RWPE2 (cell line): ENCODE measurements at regions not wholly inside any gene's neighbourhood (a gene's known extent, or its start where the extent isn't known, plus 50 kb on each side); places are given as distances from the start of the nearest gene placed in this dataset.
"Not testable (repeated sequence)": the region's sequence is repeated elsewhere in the genome, so short reads cannot be mapped to it uniquely, and the experiment has no call there.

ENCODE experiments used
- ATAC-seq: fragments of 200-7000 bp; cut with Tn5 transposase; 3 replicates; pipeline ENCODE4 v1.9.1; 2021; ENCODE audit warnings: low read depth
- DNase-seq: peaks from one replicate; pipeline ENCODE4 v3.0.0-alpha.2; 2020; ENCODE audit warnings: low spot score
- H3K27ac ChIP-seq: fragments of 450-650 bp; 2 replicates; pipeline ENCODE4 v1.5.1; 2017; ENCODE audit warnings: mild to moderate bottlenecking; ENCODE audit not compliant: poor library complexity, severe bottlenecking
- H3K27me3 ChIP-seq: fragments of 250-450 bp; sonication (Bioruptor Pico); 2 replicates; pipeline ENCODE4 v1.5.1; 2021; ENCODE audit warnings: mild to moderate bottlenecking, moderate library complexity; ENCODE audit not compliant: insufficient read depth, poor library complexity, severe bottlenecking
- H3K36me3 ChIP-seq: fragments of 250-450 bp; sonication (Bioruptor Pico); 2 replicates; pipeline ENCODE4 v1.5.1; 2020; ENCODE audit warnings: low read depth, mild to moderate bottlenecking, moderate library complexity
- H3K4me1 ChIP-seq: fragments of 250-450 bp; sonication (Bioruptor Pico); 2 replicates; pipeline ENCODE4 v1.5.1; 2021; ENCODE audit warnings: mild to moderate bottlenecking, moderate library complexity; ENCODE audit not compliant: insufficient read depth, poor library complexity, severe bottlenecking
- H3K4me3 ChIP-seq: fragments of 250-450 bp; sonication (Bioruptor Pico); 2 replicates; pipeline ENCODE4 v1.5.1; 2021; ENCODE audit warnings: mild to moderate bottlenecking, moderate library complexity; ENCODE audit not compliant: severe bottlenecking
- H3K9me3 ChIP-seq: fragments of 250-450 bp; sonication (Bioruptor Pico); 2 replicates; pipeline ENCODE4 v1.5.1; 2021; ENCODE audit warnings: mild to moderate bottlenecking, moderate library complexity; ENCODE audit not compliant: severe bottlenecking
- CTCF ChIP-seq: fragments of 450-650 bp; IDR thresholded peaks from one replicate; pipeline ENCODE4 v1.5.1; 2017; ENCODE audit warnings: mild to moderate bottlenecking, moderate library complexity; ENCODE audit not compliant: poor library complexity, severe bottlenecking

GRCh38 chr15:38789566-38789965 is 225.0 kb upstream of the RASGRP1 start:
- no peak for TF ChIP-seq CTCF
- no peak overlapping the region for H3K27ac ChIP-seq

GRCh38 chr15:38793206-38793810 is 228.7 kb upstream of the RASGRP1 start:
- Histone ChIP-seq H3K27me3 (no peaks in the 10 kb centered on the region), H3K4me1 (no peaks in the 10 kb centered on the region), H3K27ac (no peak overlapping the region), H3K4me3 (no peak overlapping the region), H3K9me3 (no peaks in the 10 kb centered on the region), H3K36me3 (no peaks in the 10 kb centered on the region)
- TF ChIP-seq CTCF, result no peak
- no peak for ATAC-seq
- DNase-seq, result no peak

More at GRCh38 chr15:38789566-38789965, 225.0 kb upstream of the RASGRP1 start:
- no peaks in the 10 kb centered on the region for H3K36me3 ChIP-seq
- no peak overlapping the region for H3K4me3 ChIP-seq
- H3K27me3 ChIP-seq, result no peaks in the 10 kb centered on the region
- no peaks in the 10 kb centered on the region for H3K9me3 ChIP-seq
- DNase-seq (no peak), ATAC-seq (no peak)
- no peaks in the 10 kb centered on the region for H3K4me1 ChIP-seq

GRCh38 chr15:38795471-38796245 is 231.0 kb upstream of the RASGRP1 start:
- Histone ChIP-seq H3K36me3 (no peaks in the 10 kb centered on the region), H3K9me3 (no peaks in the 10 kb centered on the region), H3K4me3 (no peak overlapping the region), H3K27me3 (no peaks in the 10 kb centered on the region), H3K27ac (no peak overlapping the region), H3K4me1 (no peaks in the 10 kb centered on the region)
- ATAC-seq, result no peak
- no peak for TF ChIP-seq CTCF
- no peak for DNase-seq

GRCh38 chr15:38796589-38796988 is 232.0 kb upstream of the RASGRP1 start:
- TF ChIP-seq CTCF, result no peak
- no peaks in the 10 kb centered on the region for H3K36me3 ChIP-seq
- H3K4me3 ChIP-seq, result no peak overlapping the region
- no peaks in the 10 kb centered on the region for H3K9me3 ChIP-seq
- DNase-seq (no peak), ATAC-seq (no peak)
- no peak overlapping the region for H3K27ac ChIP-seq
- H3K27me3 ChIP-seq, result no peaks in the 10 kb centered on the region
- no peaks in the 10 kb centered on the region for H3K4me1 ChIP-seq

GRCh38 chr15:38797506-38797905 is 232.9 kb upstream of the RASGRP1 start:
- H3K27ac ChIP-seq, ATAC-seq, H3K9me3 ChIP-seq, H3K36me3 ChIP-seq, DNase-seq, H3K27me3 ChIP-seq, H3K4me3 ChIP-seq, H3K4me1 ChIP-seq: not testable (repeated sequence)

- H3K4me3 ChIP-seq, ATAC-seq, H3K4me1 ChIP-seq, DNase-seq, H3K9me3 ChIP-seq, H3K27ac ChIP-seq, H3K36me3 ChIP-seq: not testable (repeated sequence)
- H3K27me3 ChIP-seq, result peaks cover 19% of the 10 kb centered on the region
These were observed 234.6 kb upstream of the RASGRP1 start for GRCh38 chr15:38799202-38799601.
